ENCODE measurements at regions not wholly inside any gene's neighbourhood (a gene's known extent, or its start where the extent isn't known, plus 50 kb on each side); places are given as distances from the start of the nearest gene placed in this dataset.
"Not testable (repeated sequence)": the region's sequence is repeated elsewhere in the genome, so short reads cannot be mapped to it uniquely, and the experiment has no call there.

DNA sequence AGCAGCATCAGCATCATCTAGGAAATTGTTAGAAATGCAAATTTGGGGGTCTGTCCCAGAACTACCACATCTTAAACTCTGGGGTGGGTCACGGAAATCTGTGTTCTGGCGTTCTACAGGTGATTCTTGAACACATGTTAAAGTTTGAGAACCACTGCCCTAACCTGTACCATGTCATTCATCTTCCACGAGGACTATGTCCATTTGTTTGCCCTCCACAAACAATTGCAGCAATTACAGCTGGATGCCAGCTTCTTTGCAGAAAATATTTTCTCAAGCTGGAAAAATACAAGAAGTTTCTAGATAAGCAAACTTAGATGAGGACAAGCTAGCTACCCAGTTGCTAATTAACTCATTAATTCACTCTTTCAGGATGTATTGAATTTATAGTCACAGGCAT is 54.1 kb downstream of the MAFB start:
- no peak for DNase-seq

DNA sequence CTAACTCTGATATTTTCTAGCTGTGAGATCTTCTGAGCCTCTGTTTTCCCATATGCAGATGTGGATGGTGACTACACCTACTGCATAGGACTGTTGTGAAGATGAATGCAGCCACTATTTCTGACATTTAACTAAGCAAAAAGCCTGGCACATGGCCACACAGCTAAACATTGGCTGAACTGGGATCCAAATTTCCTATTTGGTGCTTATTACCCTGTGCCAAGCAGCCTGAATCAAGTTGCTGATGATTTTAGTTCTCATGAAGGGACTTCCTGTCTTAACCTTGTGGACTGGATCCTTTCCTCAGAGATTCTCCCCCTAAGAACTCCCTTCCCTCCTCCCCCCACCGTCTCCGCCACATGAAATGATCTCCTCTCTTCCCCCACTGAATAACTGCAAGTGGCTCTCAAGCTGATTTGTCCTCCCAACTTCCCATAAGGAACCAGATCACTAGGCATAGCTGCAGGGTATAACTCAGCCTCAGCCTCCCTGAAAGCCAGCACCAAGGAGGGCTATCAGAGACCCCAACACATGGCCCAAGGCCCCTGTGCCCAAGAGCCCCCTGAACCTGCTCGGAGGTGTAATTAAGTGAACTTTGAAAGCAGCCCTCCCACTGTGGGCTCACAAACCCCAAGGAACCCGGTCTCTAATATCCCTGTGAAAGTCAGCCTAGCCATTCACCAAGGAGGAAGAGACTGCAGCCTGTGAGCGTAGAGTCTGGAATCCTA is 55.7 kb downstream of the MAFB start:
- DNase-seq = no peak

DNA sequence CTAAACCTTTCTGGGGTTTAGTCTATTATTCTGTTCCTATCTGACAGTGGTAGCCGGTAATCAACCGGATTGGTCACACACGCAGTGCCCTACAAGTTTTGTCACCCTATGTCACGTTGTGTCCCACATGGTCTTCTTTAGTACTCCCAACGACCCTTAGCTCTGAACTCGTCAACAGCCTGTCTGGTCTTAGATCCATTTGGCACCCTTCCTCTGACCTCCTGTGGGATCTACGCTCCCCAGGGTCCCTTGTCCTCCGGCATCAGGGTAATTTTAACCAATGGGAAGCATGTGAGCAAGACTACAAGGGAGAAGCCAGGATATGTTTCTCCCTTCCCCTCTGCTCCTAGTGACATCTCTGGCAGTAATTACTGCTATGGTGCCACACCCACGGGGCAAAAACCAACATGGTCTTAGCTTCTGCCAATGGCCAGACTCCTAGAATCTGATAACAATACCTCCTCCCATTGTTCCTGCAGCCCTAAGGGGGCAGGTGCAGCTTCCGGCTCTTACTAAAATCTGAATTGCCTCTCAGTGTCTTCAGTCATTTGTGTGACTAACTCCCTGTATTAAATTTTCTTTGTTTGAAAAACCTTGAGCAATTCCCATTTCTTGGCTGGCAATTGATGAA is 56.6 kb downstream of the MAFB start:
- DNase-seq = no peak

DNA sequence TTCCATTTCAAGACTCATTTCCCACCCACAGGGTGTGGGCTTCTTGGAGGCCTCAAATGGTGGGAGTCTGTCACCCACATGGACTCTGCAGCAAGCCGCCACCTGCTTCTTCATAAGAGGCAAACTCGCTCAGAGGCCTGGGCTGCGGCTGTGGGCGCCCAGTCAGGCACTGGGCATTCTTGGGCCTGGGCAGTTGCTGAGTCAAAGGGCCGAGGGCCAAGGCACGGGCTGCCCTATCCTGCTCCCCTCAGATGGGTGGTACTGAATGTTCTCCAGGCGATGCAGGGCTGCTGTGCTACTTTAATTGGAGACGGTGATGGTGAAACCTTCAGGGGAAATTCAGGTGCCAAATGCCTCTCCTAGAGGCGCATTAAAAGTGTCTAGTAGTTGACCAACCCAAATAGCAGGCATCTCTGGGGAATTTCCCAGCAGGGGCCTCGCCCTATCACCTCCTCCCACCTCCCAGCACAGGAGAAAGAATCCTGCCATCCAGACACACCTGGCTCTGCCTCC is 57.9 kb downstream of the MAFB start:
- no peak for DNase-seq

DNA sequence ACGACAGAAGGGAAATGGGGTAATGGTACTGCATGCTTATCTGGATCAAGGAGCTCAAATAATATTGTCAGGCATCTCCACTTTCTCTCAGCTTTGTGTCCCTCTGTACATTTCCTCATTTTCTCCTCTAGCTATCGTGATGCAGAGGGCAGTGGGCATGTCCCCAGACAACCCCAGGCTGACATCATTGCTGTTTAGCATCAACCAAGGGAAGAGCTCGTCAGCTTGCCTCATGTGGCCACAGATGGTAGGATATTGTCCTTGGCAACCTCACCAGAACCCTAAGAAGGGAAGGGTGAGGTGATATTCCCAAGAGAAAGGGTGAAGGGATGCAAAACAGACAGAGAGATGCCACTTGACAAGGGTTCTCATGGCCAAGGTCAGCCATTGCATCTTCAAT is 58.3 kb downstream of the MAFB start:
- no peak for DNase-seq

DNA sequence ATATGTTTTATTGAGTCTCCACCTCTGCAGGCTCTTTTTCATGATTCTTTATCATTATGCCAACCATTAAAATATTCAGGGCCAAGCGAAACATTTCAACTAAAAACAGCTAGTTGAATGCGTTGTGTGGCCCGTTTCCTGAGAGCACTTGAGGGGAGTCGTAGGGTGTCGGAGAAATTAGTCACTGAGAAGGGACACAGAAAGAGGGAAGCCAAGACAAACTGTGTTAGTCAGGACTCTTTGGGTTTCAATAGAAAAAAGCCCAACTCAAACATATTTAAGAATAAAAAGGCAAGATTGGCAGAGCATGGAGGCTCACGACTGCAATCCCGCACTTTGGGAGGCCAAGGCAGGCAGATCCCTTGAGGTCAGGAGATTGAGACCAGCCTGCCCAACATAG is 58.9 kb downstream of the MAFB start:
- DNase-seq = no peak

DNA sequence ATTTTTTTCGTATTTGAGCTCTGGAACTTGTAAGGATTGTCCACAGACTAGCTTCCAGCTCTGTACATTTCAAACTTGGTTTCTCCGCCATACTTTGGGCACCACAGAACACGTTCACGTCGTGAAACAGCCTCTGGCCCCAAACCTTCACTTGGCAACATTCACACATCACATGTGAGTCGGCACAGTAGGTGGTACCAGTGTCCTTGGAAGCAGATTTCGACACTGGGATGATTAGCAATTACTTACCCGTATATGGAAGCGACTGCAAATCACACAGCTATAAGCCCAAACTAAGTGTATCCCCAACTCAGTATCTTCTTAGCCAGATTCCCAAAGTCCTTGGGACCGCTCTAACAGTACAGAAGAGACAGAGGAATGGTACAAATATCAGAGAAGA is 60.2 kb downstream of the MAFB start:
- DNase-seq = no peak

DNA sequence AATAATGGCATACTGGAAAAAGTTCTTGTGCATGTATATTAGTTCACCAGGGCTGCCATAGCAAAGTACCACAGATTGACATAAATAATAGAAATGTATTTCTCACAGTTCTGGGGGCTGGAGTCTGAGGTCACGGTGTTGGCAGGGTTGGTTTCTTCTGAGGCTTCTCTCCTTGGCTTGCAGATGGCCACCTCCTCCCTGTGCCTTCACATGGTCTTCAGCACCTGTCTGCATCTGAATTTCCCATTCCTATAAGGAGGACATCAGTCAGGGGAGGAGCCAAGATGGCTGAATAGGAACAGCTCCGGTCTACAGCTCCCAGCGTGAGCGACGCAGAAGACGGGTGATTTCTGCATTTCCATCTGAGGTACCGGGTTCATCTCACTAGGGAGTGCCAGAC is 70.0 kb downstream of the MAFB start:
- not testable (repeated sequence) for DNase-seq

DNA sequence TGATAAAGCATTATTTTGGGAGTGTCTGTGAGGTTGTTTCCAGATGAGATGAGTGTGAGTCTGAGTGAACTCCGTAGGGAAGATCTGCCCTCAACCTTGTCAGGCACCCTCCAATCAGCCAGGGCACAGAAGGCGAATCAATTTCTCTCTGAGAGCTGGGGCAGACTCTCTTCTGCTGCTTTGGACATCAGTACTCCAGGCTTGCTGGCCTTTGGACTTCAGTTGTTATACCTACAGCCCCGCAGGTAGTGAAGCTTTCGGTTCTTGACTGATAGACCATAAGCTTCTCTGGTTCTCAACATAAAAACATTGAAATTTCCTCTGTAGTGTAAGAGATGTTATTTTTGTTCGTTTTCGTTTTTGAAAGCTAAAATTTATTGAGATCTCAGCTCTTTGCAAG is 71.4 kb downstream of the MAFB start:
- DNase-seq = no peak

DNA sequence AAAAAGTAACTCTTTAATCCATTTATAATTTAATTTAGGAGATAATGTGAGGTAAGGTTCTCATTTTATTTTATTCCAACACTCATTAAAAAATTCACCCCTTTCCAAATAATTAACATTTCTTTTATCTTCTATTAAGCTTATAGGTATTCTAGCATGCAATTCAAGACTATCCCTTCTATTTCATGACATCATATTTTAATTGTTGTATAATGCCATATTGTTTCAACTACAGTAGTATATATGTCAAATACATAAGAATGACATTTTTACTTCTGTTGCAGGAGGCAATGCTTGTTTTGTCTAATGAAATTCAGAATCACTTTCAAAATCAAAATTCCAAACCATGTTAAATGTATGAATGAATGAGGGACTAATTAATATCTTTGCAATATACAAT is 76.2 kb downstream of the MAFB start:
- DNase-seq = no peak

DNA sequence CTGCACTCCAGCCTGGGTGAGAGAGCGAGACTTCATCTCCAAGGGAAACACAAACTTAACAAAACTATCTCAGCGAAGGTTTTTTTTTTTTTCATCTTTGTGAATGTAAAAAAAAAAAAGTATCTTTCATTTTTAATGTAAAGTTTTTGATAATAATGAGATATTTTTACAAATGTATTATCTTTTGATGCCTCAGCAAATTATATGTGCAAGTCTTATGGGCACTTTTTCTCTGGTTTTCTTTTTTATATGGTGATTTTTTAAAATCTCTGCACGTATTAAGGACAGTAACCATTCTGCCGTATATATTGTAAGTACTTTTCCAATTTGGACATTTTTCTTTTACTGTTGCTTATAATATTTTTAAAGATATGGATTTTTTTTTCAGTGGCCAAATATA is 76.8 kb downstream of the MAFB start:
- no peak for DNase-seq

DNA sequence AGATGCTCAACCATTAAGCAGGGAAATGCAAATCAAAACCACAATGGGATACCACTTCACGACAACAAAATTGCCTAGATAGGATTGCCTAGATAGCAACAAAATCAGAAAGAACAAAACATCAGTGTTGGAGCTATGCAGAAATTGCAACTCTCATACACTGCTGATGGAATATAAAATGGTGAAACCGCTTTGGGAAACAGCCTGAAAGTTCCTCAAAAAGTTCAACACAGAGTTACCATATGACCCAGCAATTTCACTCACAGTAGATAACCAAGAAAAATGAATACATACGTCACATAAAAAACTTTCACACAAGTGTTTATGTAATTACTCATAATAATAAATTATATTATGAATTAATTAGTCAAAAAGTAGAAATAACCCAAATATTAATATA is 78.3 kb downstream of the MAFB start:
- no peak for DNase-seq

DNA sequence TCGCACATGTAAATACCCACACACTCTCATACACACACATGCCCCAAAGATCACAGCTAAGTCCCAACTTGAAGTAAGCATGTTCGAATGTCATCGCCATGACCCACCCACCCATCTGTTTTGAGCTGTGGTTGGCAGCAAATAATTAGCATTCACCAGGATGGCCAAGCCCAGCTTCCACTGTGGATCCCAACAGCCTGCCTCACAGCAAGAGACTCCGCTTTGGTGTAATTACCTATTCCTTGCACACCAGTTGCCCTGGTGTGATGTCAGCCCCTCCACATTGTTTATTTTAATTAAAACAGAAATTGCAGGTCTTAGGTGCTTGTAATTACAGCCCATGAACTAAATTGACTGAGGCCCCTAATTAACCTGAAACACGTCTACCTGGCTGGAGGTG is 81.1 kb downstream of the MAFB start:
- no peak for DNase-seq

DNA sequence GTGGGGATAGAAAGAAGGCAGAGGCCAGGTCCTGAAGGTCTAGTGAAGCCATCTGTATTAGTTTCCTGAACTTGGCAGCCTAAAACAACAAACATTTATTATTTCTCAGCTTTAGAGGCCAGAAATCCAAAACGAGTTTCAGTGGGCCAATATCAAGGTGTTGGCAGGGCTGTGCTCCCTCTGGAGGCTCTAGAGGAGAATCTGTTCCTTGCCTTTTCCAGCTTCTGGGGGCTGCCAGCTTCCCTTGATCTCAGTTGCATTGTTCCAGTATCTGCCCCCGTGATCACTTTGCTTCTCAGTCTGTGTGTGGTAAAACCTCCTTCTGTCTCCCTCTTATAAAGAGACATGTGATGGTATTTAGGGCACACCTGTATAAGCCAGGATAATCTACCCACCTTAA is 82.4 kb downstream of the MAFB start:
- DNase-seq = no peak

DNA sequence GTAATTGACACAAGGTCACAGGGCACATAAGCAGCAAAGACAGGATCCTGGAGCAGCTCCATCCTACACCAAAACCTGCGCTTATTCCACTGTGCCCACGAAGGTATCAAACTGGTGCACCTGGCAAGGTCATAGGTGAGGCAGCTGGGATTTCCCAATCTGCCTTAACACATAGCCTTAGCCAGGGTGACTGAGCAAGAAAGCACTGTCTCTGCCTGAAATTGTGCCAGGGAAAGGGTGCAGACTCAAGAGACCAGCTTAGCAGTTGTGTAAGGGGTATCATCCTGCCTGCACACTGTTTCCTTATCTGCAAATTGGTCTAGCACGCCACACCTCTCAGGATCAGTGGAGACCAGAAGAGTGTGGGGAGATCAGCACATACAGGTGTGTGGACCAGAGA is 82.8 kb downstream of the MAFB start:
- DNase-seq = no peak

DNA sequence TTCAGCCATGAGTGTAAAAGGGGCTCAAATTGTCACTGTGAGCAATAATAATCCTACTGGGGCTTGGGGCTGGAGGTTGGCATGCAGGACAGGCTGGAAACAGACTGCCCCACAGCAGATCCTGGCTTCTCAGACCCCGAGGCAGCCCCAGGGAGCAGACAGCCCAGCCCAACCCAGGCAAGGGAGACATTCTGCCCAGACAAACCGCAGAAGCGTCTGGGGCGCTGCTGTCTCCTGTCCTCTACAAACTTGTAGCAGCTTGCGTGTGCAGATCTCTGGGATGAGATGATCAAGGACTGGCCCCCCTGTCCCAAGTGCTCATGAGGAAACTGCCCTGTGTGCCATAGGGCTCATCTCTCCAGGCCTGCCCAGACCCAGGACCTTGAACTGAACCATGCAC is 84.6 kb downstream of the MAFB start:
- DNase-seq = no peak

DNA sequence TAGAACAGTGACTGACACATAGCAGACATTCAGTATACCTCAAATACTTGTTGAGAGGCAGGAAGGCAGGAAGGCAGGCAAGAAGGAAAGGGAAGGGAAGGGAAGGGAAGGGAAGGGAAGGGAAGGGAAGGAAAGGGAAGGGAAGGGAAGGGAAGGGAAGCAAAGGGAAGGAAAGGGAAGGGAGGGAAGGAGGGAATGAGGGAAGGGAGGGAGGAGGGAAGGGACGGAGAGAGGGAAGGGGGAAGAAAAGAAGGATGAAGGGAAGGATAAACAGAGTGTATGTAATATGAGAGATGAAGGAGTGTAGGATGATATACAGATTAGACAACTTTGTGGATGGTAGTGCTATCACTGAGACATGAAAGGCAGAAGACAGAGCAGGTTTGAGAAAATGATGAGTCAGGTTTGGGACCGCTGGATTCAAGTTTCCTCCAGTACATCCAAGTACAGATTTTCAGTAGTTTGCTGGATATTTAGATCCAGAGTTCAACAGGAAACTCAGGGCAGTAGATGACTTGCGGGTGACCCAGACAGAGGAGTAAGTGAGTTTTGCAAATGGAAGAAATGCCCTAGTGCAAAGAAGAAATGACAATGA is 85.9 kb downstream of the MAFB start:
- no peak for DNase-seq

DNA sequence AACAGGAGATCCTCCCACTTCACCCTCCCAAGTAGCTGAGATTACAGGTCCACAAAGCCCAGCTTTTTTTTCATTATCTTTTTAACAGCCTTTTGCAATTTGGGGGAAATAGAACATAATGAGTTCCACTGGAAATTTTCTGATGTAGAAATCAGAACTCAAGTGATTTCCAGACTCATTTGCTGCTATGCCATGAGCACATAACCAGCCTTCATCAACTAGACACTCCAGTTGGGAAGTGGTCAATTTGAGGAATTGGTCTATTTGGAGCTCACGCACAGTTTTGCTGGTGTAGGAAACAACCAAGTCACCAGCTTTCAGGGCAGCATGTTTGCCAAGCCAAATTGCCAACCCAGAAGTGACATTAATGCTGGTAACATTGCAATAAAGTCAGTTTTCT is 86.7 kb downstream of the MAFB start:
- no peak for DNase-seq

DNA sequence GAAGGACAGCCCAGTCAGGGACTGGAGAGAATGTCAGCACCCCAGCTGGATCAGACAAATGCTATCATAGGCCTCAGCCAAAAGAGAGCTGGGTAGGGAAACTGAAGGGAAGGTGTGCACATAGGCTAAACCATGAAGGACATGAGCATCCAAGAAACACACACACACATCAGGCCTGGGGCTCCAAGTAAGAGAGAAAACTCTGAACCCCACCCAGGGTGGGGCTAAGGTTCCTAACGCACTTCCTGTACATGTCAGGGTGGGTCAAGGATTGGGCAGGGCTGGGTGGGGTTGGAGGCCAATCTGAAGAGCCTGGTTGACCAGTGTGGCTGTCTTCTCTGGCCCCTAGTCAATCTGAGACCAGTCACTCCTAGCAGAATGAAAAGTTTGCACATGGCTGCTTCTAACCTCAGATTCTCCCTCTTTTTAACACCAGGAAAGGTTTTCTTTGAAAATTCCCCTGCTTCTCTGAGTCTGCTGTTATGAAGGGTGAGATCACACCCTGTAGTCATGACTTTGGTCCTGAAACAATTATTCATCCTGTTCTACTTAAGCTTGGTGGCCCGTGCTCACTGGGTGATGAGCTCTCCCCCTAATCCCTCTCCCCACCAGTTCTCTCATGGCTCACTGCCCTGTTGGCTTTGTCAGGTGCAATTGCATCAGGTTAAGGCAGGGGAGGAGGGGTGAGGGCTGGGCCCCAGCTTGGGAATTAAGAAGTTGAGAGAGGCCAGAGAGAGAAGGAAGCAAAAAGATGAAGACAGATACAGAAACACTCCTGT is 88.4 kb downstream of the MAFB start:
- no peak for DNase-seq

DNA sequence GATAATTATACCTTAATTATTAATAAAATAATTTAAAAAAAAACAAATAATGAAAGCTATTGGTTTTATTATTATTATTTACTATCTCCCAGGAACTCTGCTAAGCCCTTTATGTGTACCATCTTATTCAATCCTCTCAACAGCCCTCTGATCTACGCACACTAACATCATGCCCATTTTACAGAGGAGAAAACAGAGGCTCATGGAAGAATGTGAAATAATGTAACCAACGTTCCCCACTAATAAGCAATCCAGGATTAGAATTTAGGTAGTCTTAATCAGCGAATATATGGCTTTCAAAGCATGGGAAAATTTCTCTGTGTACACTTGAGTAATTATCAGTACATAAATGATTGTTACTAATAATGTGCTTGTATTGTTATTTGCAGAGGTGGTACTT is 89.0 kb downstream of the MAFB start:
- no peak for DNase-seq

DNA sequence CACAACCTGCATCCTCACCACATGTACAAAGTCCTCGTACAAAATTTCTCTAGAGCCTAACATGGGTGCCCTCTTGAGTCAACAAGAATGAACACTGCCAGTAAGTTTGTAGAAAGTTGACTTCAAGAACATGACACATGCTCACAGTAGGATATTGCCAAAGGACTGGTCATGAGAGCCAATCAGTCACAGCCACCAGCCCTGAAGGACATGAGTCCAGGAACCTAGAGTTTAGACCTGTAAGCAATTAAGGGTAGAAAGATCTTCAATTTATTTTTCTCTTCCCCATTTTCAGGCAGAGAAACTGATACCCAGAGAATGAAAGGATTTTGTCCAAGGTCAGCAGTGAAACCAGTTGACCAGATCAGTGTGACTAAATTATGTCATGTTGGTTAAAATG is 96.1 kb downstream of the MAFB start:
- DNase-seq = no peak

DNA sequence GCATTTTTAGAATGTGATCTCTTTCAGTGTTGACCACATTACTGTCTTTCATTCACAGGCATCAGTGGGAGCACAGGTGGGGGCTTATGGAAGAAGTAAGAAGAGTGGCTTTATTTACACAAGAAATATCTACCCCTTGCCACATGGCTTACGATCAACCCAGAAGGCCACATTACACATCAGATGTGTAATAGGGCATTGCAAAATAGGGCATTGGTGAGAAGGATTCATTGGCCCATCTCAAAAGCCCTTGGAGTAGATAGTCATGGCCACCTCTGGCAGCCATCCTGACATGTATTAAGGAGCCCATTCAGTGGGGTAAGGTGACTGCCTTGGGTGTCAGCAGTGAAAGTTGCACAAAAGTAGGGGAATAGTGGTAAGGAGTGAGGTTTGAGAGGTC is 97.5 kb downstream of the MAFB start:
- DNase-seq = no peak

DNA sequence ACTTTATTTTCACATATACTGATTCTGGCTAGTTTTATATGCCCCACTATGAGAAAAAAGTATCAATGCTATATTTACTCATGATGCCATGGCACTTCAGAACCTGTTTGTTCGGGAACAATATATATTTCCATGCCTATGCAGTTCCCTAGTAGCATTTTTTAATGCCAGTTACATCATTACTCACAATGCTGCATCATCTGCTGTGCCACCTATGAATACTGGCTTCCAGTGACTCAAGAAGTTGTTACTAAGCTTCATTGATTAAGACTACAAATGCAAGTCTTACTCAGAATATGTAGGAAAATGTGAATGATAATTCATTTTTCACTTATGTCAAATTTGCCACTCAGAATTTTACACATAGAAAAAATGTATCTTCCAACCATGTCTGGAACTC is 97.9 kb downstream of the MAFB start:
- no peak for DNase-seq

DNA sequence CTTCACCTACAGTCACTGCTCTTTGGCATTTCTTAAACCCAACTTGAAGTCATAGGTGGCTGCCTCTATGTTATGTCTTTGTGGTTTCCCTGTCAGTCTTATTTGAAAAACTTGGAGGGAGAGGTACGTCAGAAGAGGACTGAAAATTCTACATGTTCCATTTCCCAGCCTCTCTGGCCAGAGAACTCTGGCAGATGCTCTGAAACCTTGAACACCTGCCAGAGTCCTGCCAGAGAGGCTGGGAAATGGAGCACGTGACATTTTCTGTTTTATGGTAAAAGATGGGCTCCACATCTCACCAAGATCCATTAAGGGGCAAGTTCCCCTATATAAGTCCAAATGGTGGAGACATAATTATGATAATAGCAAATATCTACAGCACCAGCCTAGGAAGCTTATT is 99.5 kb downstream of the MAFB start:
- no peak for DNase-seq
